BJ (cell line): ENCODE measurements at regions not wholly inside any gene's neighbourhood (a gene's known extent, or its start where the extent isn't known, plus 50 kb on each side); places are given as distances from the start of the nearest gene placed in this dataset.

Experiments
- CTCF ChIA-PET: fragments of 350-600 bp; formaldehyde crosslinking; extraction: SDS; loops from one replicate; lab custom pipeline; 2021; ENCODE audit warnings: antibody characterized with exemption, inconsistent platforms; lab: Yijun Ruan, JAX
- POLR2A ChIA-PET: fragments of 300-600 bp; sonication (Branson Sonifier 250); formaldehyde crosslinking; extraction: SDS; loops from one replicate; lab custom pipeline; 2021; ENCODE audit warnings: antibody characterized with exemption; lab: Charles Lee
- DNase-seq: peaks from one replicate; pipeline ENCODE4 v3.0.0-alpha.2; 2011; ENCODE audit warnings: low read depth
- H3K27me3 ChIP-seq: 2 replicates; pipeline ENCODE4 v1.6.0; 2011; ENCODE audit warnings: low read length; ENCODE audit not compliant: control insufficient read depth, insufficient read depth
- H3K36me3 ChIP-seq: 2 replicates; pipeline ENCODE4 v1.5.1; 2011; ENCODE audit warnings: low read length; ENCODE audit not compliant: control insufficient read depth, insufficient read depth
- H3K4me3 ChIP-seq: 2 replicates; pipeline ENCODE4 v1.5.1; 2011; ENCODE audit warnings: low read depth, mild to moderate bottlenecking, control low read depth, low read length
- TF ChIP-seq, protein P1 (sequence below): IDR thresholded peaks from 2 replicates; pipeline ENCODE4 v1.5.1; 2011; ENCODE audit warnings: low read depth, mild to moderate bottlenecking, control low read depth, inconsistent platforms, low read length, moderate library complexity; ENCODE audit not compliant: insufficient read depth

GRCh38 chr1:86226204-86226603 lies 69.6 kb upstream of the COL24A1 start:
- TF ChIP-seq, protein P1, sequence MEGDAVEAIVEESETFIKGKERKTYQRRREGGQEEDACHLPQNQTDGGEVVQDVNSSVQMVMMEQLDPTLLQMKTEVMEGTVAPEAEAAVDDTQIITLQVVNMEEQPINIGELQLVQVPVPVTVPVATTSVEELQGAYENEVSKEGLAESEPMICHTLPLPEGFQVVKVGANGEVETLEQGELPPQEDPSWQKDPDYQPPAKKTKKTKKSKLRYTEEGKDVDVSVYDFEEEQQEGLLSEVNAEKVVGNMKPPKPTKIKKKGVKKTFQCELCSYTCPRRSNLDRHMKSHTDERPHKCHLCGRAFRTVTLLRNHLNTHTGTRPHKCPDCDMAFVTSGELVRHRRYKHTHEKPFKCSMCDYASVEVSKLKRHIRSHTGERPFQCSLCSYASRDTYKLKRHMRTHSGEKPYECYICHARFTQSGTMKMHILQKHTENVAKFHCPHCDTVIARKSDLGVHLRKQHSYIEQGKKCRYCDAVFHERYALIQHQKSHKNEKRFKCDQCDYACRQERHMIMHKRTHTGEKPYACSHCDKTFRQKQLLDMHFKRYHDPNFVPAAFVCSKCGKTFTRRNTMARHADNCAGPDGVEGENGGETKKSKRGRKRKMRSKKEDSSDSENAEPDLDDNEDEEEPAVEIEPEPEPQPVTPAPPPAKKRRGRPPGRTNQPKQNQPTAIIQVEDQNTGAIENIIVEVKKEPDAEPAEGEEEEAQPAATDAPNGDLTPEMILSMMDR: no peak
- Histone ChIP-seq H3K36me3 (no peaks in the 10 kb centered on the region), H3K4me3 (no peak overlapping the region), H3K27me3 (no peaks in the 10 kb centered on the region)
- DNase-seq: no peak
- POLR2A ChIA-PET: no interaction called here
- CTCF ChIA-PET: no interaction called here

GRCh38 chr1:86224651-86225310 lies 68.2 kb upstream of the COL24A1 start:
- ChIA-PET CTCF (interaction anchor here (1.1 kb wide), 1 partner anchor 39 kb away, joined by 3 read pairs; no protein-coding TSS in a partner anchor), POLR2A (no interaction called here)
- Histone ChIP-seq H3K27me3 (no peaks in the 10 kb centered on the region), H3K4me3 (no peak overlapping the region), H3K36me3 (no peaks in the 10 kb centered on the region)
- no peak for DNase-seq
- TF ChIP-seq, protein P1: no peak

GRCh38 chr1:86218859-86219258 lies 62.3 kb upstream of the COL24A1 start:
- H3K27me3 ChIP-seq: no peaks in the 10 kb centered on the region
- TF ChIP-seq, protein P1: no peak
- no peak for DNase-seq
- ChIA-PET CTCF (no interaction called here), POLR2A (no interaction called here)
- no peaks in the 10 kb centered on the region for H3K36me3 ChIP-seq
- no peak overlapping the region for H3K4me3 ChIP-seq

- no peak for DNase-seq
- CTCF ChIA-PET: no interaction called here
- TF ChIP-seq, protein P1: no peak
- Histone ChIP-seq H3K4me3 (no peak overlapping the region), H3K36me3 (no peaks in the 10 kb centered on the region), H3K27me3 (no peaks in the 10 kb centered on the region)
- POLR2A ChIA-PET: no interaction called here
Observed at GRCh38 chr1:86214605-86215004, 58.0 kb upstream of the COL24A1 start.

DNA sequence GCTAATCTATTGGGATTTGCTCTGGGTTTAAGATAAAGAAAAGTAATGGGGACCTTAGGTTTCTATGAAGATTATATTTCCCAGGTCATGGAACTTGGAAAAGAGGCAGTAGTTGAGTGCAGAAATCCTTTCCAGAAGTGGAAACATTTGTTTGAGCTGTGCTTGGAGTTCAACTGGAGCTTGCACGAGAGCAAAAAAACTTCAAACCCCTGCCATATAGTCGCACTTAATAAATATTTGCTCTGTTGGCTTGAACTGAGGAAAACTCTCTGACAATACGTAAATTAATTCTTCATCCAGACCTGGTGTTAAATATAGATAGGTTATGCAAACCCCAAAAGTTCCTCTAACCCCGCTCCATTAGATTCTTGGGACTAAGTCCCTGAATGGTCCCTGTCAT lies 52.8 kb upstream of the COL24A1 start:
- TF ChIP-seq, protein P1: no peak
- CTCF ChIA-PET: interaction anchor here (0.8 to 1.8 kb wide), 2 partner anchors 13 to 19 kb away, joined by 3 read pairs; no protein-coding TSS in a partner anchor
- no peaks in the 10 kb centered on the region for H3K27me3 ChIP-seq
- no peaks in the 10 kb centered on the region for H3K36me3 ChIP-seq
- H3K4me3 ChIP-seq: no peak overlapping the region
- POLR2A ChIA-PET: no interaction called here
- DNase-seq: no peak
